SU-DHL-6 (cell line): ENCODE measurements at regions not wholly inside any gene's neighbourhood (a gene's known extent, or its start where the extent isn't known, plus 50 kb on each side); places are given as distances from the start of the nearest gene placed in this dataset.

ENCODE experiments used
- CTCF ChIP-seq: fragments of 200-600 bp; sonication (generic); IDR thresholded peaks from one replicate; pipeline ENCODE4 v1.5.1; 2017; ENCODE audit warnings: antibody characterized with exemption, mild to moderate bottlenecking, low read length, moderate library complexity; ENCODE audit not compliant: insufficient read depth, poor library complexity, severe bottlenecking
- EZH2phosphoT487 ChIP-seq: fragments of 200-600 bp; sonication (generic), shearing (Covaris generic); conservative IDR thresholded peaks from 2 replicates; pipeline ENCODE4 v1.6.1; 2018; ENCODE audit warnings: mild to moderate bottlenecking, antibody characterized with exemption, low read length, moderate library complexity, mixed read lengths

GRCh38 chr14:84029246-84029645, 1500.7 kb upstream of the FLRT2 start:
- no peak for TF ChIP-seq CTCF
- TF ChIP-seq EZH2phosphoT487 = no peak
